Dedifferentiated amniotic fluid mesenchymal stem cell (primary cell): ENCODE measurements at regions not wholly inside any gene's neighbourhood (a gene's known extent, or its start where the extent isn't known, plus 50 kb on each side); places are given as distances from the start of the nearest gene placed in this dataset.
"Not testable (repeated sequence)": the region's sequence is repeated elsewhere in the genome, so short reads cannot be mapped to it uniquely, and the experiment has no call there.

ENCODE experiments used
- DNase-seq: peaks from one replicate; pipeline ENCODE4 v3.0.0-alpha.2; 2016; ENCODE audit errors: extremely low spot score

DNA sequence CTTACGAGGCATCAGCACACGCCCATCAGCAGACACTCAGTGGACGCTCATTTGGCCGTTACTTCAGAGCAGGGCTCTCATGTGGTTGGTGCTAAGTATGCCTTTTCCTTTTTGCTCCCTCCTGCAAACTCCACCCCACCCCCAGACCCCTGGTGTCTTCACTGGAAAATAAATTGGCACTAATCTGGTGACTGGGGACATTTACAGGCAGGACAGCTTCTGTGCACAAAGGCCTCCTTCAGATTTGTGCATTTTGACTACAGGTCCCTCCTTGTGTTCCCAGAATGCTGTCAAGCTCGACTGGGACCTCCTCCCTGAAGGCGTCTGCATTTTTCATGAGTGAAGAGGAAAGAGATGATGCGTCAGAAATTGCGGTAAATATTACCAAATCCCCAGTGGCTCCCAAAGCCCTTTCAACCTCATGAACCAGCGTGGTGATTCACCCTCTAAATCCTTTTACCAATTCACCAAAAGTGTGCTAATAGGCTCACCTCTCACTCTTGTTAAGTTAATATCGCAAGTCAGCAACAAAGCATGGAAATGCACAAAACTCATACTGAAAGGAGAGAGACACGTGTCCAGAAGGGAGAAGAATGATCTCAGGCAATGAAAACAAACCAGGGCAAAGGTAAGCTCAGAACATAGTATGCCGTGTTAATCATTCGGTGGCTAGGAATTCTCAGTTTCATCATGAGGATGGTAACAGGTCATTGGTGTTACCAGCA, 119.0 kb downstream of the NKX6-1 start:
- DNase-seq, result no peak

DNA sequence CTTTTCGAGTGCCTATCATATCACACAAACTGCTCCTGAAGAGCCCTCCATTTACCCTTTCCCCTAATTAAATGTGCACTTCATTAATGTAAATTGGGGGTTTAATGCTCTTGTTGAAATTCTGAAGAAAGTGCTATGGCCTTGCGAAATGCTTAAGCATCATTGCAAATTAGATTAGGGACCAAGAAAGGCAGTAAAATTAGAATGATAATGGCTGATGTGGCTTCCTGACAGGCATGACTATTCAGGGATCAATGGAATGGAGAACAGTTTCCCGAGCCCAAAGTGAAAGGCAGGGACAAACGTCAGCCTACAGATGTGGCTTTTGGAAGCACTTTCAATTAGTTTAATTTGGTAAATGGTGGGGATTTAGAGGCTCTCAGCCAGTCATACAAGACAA, 120.1 kb downstream of the NKX6-1 start:
- no peak for DNase-seq

GRCh38 chr4:84378356-84378755, 120.7 kb downstream of the NKX6-1 start:
- DNase-seq, result no peak

DNA sequence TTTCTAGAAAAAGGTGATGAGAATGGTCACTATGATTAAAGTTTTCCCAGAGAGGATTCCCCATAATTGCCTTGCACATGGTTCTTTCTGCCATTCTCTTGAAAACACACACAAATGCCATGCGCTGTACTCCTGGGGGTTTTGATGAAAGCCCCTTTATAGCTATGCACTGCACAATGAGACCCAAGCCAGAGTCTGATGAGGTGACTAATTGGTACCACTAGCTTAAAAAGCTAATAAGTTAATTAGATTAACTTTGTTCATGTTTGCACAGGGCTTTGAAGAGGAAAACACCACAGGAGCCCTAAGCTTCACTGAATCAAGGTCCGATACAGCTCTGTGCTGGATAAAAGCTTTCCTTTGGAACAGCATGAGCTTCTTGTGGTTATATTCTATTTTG, 132.2 kb downstream of the NKX6-1 start:
- DNase-seq, result no peak

DNA sequence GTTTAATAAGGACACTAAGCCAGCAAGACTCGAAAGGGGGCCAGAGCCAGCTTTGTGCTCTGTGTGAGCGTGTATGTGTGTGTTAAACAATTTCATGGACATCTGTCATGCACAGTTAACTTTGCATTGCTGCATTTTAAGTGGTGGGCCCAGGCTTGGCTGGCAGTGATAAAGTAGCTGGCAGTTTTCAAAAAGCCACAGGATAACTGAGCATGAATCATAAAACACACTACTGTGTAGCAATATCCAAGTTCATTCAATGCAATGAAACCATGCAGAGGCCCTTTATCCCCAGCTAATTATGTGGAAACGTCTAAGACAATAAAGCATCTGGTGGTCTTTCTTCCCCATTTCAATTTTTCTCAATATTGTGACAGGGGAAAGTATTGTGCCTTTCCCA, 132.9 kb downstream of the NKX6-1 start:
- DNase-seq, result no peak

- no peak for DNase-seq
Observed at GRCh38 chr4:84362896-84363655, 136.0 kb downstream of the NKX6-1 start.

DNA sequence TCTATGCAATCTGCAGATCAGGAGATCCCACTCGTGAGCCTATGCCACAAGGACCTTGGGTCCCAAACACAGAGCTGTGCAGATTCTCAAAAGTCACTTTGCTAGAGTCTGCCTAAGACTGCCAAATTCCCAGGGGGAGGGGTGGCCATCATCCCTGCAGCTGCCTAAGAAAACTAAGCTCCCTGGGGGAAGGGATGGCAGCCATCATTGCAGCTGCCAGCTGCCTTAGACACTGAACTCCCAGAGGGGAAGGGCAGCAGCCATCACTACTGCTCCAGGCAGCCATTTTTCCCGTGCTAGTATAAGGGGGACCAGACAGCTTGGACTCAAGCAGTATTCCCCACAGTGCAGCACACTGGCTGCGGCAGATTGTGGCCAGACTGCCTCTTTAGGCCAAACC, 156.9 kb downstream of the NKX6-1 start:
- no peak for DNase-seq

DNA sequence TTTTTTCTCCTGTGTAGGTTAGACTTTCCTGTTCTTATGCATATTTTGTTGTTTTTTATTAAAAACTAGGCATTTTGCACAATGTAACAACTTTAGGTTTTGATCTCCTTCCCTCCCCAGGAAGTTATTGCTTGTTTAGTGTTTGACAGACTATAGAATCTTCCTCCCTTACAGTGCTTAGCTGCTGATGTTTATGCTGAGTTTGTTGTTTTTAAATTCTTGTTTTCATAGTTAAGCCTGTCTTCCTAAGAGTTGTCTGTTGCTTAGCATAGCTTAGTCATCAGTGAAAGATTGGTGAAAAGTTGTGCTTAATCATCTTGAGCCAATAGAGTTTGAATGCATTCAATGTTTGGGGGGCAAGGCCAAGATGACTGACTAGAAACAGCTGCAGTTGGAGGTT, 157.5 kb downstream of the NKX6-1 start:
- DNase-seq, result no peak

GRCh38 chr4:84338367-84338766, 160.7 kb downstream of the NKX6-1 start:
- no peak for DNase-seq

DNA sequence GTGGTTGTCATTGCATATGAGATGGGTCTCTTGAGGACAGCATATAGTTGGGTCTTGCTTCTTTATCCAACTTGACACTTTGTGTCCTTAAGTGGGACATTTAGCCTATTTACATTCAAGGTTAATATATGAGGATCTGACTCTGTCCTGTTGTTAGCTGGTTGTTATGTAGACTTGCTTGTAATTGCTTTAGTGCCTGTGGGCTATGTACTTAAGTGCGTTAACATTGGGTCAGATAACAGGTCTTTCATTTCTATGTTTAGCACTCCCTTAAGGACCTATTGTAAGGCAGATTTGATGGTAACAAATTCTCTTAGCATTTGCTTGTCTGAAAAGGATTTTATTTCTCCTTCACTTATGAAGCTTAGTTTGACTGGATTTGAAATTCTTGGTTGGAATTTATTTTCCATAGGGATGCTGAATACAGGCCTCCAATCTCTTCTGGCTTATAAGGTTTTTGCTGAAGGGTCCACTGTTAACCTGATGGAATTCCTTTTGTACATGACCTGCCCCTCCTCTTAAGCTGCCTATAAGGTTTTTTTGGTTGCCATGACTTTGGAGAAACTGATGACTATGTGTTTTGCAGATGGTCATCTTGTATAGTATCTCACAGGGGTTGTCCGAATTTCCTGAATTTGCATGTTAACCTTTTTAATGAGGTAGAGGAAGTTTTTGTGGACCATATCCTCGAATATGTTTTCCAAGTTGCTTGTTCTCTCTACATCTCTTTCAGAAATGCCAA, 162.0 kb downstream of the NKX6-1 start:
- DNase-seq, result no peak

- no peak for DNase-seq
Observed at GRCh38 chr4:84327526-84327925, 171.6 kb downstream of the NKX6-1 start.

- no peak for DNase-seq
Observed at GRCh38 chr4:84325625-84326024, 173.5 kb downstream of the NKX6-1 start.

DNA sequence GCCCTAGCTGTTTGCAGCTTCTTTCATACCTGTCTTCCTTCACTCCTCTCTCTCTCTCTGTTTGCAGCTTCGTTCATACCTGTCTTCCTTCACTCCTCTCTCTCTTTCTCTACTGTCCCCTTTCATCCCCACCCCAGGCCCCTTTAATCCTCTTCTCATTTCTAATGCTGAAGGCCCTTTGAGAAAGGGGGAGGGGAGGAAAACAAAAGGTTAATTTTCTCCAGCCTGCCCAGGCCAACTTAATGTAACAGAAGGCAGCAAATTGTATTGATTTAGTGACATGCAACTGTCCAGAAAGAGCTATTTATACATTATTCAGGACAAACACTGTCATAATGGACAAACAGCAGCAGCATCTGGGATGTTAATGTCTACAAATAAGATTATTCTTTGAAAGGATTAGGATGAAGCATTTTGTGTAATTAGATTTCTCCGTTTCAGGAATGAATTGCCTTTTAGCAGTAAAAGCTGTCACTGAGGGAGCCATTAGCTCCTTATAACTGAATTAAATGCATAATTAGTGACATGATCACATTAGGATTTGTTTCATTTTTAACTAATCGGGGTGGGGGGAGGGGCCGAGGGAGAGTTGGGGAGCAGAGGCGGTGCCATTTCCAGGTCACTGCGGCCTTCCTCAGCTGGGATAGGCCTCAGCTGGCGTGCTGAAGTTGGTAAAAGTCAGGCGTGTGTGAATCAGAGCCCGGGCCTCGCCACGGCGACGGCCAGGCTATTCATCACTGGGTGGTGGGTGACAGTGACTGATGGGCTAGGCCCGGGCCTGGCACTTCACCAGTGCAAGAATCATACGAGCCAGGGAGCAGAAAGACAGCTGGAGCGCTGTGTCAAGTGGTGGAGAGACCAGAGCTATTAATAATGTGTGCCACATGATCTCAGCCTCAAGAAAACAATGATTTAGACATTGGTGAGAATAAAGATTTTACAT, 174.5 kb downstream of the NKX6-1 start:
- no peak for DNase-seq

GRCh38 chr4:84319124-84319523, 180.0 kb downstream of the NKX6-1 start:
- peak; percentile 15 for DNase-seq

DNA sequence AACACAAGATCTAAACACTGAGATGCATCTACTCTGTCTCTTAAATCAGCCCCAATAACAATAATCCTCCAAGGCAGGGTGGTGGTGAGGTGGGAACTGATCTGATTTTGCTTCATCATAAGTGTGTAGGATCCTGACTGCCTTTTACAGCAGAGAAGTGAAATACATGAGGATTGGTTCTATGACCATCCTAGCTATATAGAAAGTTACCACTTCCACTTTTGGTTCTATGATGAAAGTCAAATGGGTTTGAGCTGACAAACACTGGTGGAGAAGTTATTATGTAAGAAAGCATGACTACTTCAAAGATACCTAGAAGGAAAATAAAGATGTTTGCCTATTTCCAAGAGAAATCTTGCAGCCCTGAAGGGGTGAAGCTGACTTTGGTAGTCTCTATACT, 181.6 kb downstream of the NKX6-1 start:
- no peak for DNase-seq

- no peak for DNase-seq
Observed at GRCh38 chr4:84312426-84313012, 186.6 kb downstream of the NKX6-1 start.

GRCh38 chr4:84309191-84309590, 189.9 kb downstream of the NKX6-1 start:
- no peak for DNase-seq

- not testable (repeated sequence) for DNase-seq
Observed at GRCh38 chr4:84298719-84299254, 200.3 kb downstream of the NKX6-1 start.

DNA sequence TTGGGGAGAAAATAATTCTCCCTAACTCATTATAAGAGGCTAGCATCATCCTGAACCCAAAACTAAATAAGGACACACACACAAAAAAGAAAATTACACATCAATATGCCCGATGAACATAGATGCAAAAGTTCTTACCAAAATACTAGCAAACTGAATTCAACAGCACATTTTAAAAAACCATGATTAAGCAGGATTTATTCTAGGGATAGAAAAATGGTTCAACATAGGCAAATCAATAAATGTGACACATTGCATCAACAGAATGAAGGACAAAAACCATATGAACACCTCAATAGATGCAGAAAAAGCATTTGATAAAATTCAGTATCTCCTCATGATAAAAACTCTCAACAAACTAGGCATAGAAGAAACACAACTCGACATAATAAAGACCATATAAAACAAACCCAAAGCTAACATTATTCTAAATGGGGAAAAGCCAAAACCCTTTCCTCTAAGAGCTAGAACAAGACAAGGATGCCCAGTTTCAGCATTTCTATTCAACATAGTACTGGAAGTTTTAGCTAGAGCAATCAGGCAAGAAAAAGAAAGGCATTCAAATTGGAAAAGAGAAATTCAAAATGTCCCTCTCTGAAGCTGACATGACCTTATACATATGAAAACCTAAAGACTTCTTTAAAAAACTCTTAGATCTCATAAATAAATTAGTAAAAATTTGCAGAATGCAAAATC, 200.9 kb downstream of the NKX6-1 start:
- DNase-seq, result no peak

DNA sequence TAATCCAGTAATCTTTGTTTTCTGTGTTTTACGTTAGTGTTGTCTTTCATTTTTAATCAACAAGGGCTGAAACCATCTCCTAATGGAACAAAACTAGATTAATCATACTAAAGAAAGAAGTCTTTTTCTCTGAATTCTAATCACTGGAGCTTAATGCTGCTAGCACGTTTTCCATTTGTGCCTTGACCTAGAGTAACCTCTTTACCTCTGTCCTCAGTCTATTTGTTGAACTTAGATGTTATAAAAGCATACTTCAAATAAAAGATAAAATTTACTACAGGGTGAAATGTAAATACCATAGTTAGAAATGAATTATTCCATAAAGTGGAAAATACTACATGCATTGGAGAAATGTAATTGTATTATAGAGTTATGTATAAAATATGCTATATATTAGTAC, 207.1 kb downstream of the NKX6-1 start:
- DNase-seq, result no peak
